KMS-11 (cell line): ENCODE measurements at regions not wholly inside any gene's neighbourhood (a gene's known extent, or its start where the extent isn't known, plus 50 kb on each side); places are given as distances from the start of the nearest gene placed in this dataset.

Experiments used
- H2AFZ ChIP-seq: fragments of 200-600 bp; sonication (generic); 2 replicates; pipeline ENCODE4 v1.6.1; 2016; ENCODE audit warnings: antibody characterized with exemption, mixed run types, low read depth
- H3K27ac ChIP-seq: fragments of 200-600 bp; sonication (generic); 2 replicates; pipeline ENCODE4 v1.6.1; 2016; ENCODE audit warnings: mild to moderate bottlenecking, mixed run types
- H3K27me3 ChIP-seq: fragments of 200-600 bp; sonication (generic); 2 replicates; pipeline ENCODE4 v1.6.1; 2017; ENCODE audit warnings: mild to moderate bottlenecking, low read depth, mixed run types, moderate library complexity; ENCODE audit not compliant: insufficient read depth
- H3K36me3 ChIP-seq: fragments of 200-600 bp; sonication (generic); 2 replicates; pipeline ENCODE4 v1.6.1; 2017; ENCODE audit warnings: mild to moderate bottlenecking, mixed run types; ENCODE audit not compliant: insufficient read depth
- H3K4me1 ChIP-seq: fragments of 200-600 bp; sonication (generic); 2 replicates; pipeline ENCODE4 v1.6.1; 2016; ENCODE audit warnings: mild to moderate bottlenecking, low read depth, mixed run types; ENCODE audit not compliant: poor library complexity, severe bottlenecking
- H3K4me2 ChIP-seq: fragments of 200-600 bp; sonication (generic); 2 replicates; pipeline ENCODE4 v1.7.0; 2016; ENCODE audit warnings: mild to moderate bottlenecking, mixed run types
- H3K4me3 ChIP-seq: fragments of 200-600 bp; sonication (generic); IDR thresholded peaks from 2 replicates; pipeline ENCODE4 v1.6.1; 2017; ENCODE audit warnings: low read depth, low read length, mixed read lengths; ENCODE audit not compliant: insufficient read depth
- H3K79me2 ChIP-seq: fragments of 200-600 bp; sonication (generic); 2 replicates; pipeline ENCODE4 v1.6.1; 2016; ENCODE audit warnings: low read depth, mixed run types; ENCODE audit not compliant: insufficient read depth
- H3K9ac ChIP-seq: fragments of 200-600 bp; sonication (generic); 2 replicates; pipeline ENCODE4 v1.6.1; 2016; ENCODE audit warnings: mild to moderate bottlenecking, mixed run types
- H4K20me1 ChIP-seq: fragments of 200-600 bp; sonication (generic); 2 replicates; pipeline ENCODE4 v1.6.1; 2016; ENCODE audit warnings: mild to moderate bottlenecking, mixed run types; ENCODE audit not compliant: insufficient read depth
- CTCF ChIP-seq: fragments of 200-600 bp; sonication (generic); conservative IDR thresholded peaks from 2 replicates; pipeline ENCODE4 v1.6.1; 2017; ENCODE audit warnings: low read depth, mild to moderate bottlenecking, antibody characterized with exemption, low read length, moderate library complexity, mixed read lengths

GRCh38 chr9:88037285-88037845, 63.0 kb upstream of the CDK20 start:
- TF ChIP-seq CTCF: no peak
- no peaks in the 10 kb centered on the region for H3K36me3 ChIP-seq
- no peak overlapping the region for H3K4me3 ChIP-seq
- no peak overlapping the region for H3K4me2 ChIP-seq
- H3K79me2 ChIP-seq: no peaks in the 10 kb centered on the region
- H3K27me3 ChIP-seq: no peaks in the 10 kb centered on the region
- no peaks in the 10 kb centered on the region for H3K4me1 ChIP-seq
- H2AFZ ChIP-seq: no peak overlapping the region
- no peaks in the 10 kb centered on the region for H4K20me1 ChIP-seq
- no peak overlapping the region for H3K27ac ChIP-seq
- no peak overlapping the region for H3K9ac ChIP-seq

- Histone ChIP-seq H2AFZ (no peak overlapping the region), H3K9ac (no peak overlapping the region), H3K79me2 (no peaks in the 10 kb centered on the region), H3K27me3 (no peaks in the 10 kb centered on the region), H3K36me3 (no peaks in the 10 kb centered on the region), H4K20me1 (no peaks in the 10 kb centered on the region), H3K4me3 (no peak overlapping the region), H3K4me2 (no peak overlapping the region), H3K27ac (no peak overlapping the region), H3K4me1 (no peaks in the 10 kb centered on the region)
- TF ChIP-seq CTCF: no peak
These were observed 60.6 kb upstream of the CDK20 start for GRCh38 chr9:88034964-88035363.

DNA sequence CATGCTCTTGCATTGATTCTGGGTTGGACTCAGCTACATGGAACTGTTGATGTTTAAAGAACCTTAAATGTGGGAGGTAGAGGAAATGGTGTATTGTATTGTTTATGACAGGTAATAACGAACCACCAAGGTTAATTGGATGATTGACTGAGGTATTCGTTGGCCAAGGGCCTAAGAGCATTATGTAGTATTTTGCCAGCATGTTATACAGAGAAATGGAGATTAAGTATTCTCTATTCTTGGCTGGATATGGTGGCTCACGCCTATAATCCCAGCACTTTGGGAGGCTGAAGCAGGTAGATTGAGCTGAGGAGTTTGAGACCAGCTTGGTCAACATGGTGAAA, 59.0 kb upstream of the CDK20 start:
- no peaks in the 10 kb centered on the region for H3K79me2 ChIP-seq
- no peaks in the 10 kb centered on the region for H4K20me1 ChIP-seq
- no peaks in the 10 kb centered on the region for H3K36me3 ChIP-seq
- no peak overlapping the region for H3K4me3 ChIP-seq
- H3K27ac ChIP-seq: no peak overlapping the region
- no peak for TF ChIP-seq CTCF
- no peak overlapping the region for H3K9ac ChIP-seq
- H3K27me3 ChIP-seq: no peaks in the 10 kb centered on the region
- no peak overlapping the region for H3K4me2 ChIP-seq
- no peaks in the 10 kb centered on the region for H3K4me1 ChIP-seq
- H2AFZ ChIP-seq: no peak overlapping the region

DNA sequence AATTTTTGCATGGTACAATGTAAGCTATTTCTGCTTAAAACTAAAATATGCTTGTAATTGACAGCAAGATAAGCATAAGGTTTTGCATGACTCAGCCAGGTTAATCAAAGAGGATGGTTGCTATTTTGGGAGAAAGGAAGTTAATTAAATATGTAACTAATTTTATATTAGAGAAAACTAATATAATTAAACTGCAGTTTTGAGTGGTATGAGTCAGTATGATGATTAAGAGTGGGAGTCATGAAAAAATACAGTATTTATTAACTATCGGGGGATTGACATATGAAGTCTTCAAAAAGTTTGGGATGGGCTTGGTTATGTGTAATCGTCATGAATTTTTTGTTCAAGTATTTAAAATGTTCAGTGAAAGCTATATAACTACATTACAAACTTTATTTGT, 54.0 kb upstream of the CDK20 start:
- Histone ChIP-seq H3K4me3 (no peak overlapping the region), H3K27ac (no peak overlapping the region), H3K27me3 (no peaks in the 10 kb centered on the region), H2AFZ (no peak overlapping the region), H3K79me2 (no peaks in the 10 kb centered on the region), H3K9ac (no peak overlapping the region), H3K4me2 (no peak overlapping the region), H3K4me1 (no peaks in the 10 kb centered on the region), H3K36me3 (no peaks in the 10 kb centered on the region), H4K20me1 (no peaks in the 10 kb centered on the region)
- TF ChIP-seq CTCF: no peak
